ENCODE measurements at regions not wholly inside any gene's neighbourhood (a gene's known extent, or its start where the extent isn't known, plus 50 kb on each side); places are given as distances from the start of the nearest gene placed in this dataset.

- TF ChIP-seq EZH2 (IDR thresholded peaks at IDR 0.05; ENCODE audit: low read length, missing control alignments): no peak
- TF ChIP-seq CTCF (conservative IDR thresholded peaks at IDR 0.05 in 1 of 2, IDR thresholded peaks at IDR 0.05 in 1 of 2; ENCODE audit: low read depth in 1 of 2, low read length in 2 of 2): no peak
- DNase-seq (ENCODE audit: low read depth in 2 of 2): no peak
- no peak overlapping the region for H3K27ac ChIP-seq (ENCODE audit: insufficient read depth, low read length)
- H3K79me2 ChIP-seq (ENCODE audit: control insufficient read depth, insufficient read depth, low read length): no peaks in the 10 kb centered on the region
- H3K4me1 ChIP-seq (ENCODE audit: control insufficient read depth, extremely low read depth, insufficient read depth, low read length): no peaks in the 10 kb centered on the region
- no peak overlapping the region for H3K4me3 ChIP-seq (replicated peaks in 1 of 4; ENCODE audit: control extremely low read depth in 1 of 4, insufficient read depth in 1 of 4, low read depth in 3 of 4, low read length in 4 of 4)
- H3K4me2 ChIP-seq (ENCODE audit: extremely low read depth, insufficient read depth, low read length): no peak overlapping the region
- no peaks in the 10 kb centered on the region for H3K36me3 ChIP-seq (ENCODE audit: control insufficient read depth, insufficient read depth, low read length)
- H2AFZ ChIP-seq (ENCODE audit: low read length): no peak overlapping the region
- no peaks in the 10 kb centered on the region for H4K20me1 ChIP-seq (ENCODE audit: control insufficient read depth, extremely low read depth, insufficient read depth, low read length)
- H3K9me3 ChIP-seq (ENCODE audit: control insufficient read depth, insufficient read depth, low read depth, low read length): no peaks in the 10 kb centered on the region
- H3K27me3 ChIP-seq (ENCODE audit: control insufficient read depth, insufficient read depth, low read length): no peaks in the 10 kb centered on the region
- H3K9ac ChIP-seq (ENCODE audit: insufficient read depth, low read length): no peak overlapping the region
Observed at GRCh38 chr20:19859444-19859843, 101.4 kb downstream of the RIN2 start.

GRCh38 chr20:19860737-19861136, 102.7 kb downstream of the RIN2 start:
- H3K27me3 ChIP-seq (ENCODE audit: control insufficient read depth, insufficient read depth, low read length): no peaks in the 10 kb centered on the region
- H3K36me3 ChIP-seq (ENCODE audit: control insufficient read depth, insufficient read depth, low read length): no peaks in the 10 kb centered on the region
- H3K4me2 ChIP-seq (ENCODE audit: extremely low read depth, insufficient read depth, low read length): no peak overlapping the region
- no peaks in the 10 kb centered on the region for H3K4me1 ChIP-seq (ENCODE audit: control insufficient read depth, extremely low read depth, insufficient read depth, low read length)
- TF ChIP-seq CTCF (conservative IDR thresholded peaks at IDR 0.05 in 1 of 2, IDR thresholded peaks at IDR 0.05 in 1 of 2; ENCODE audit: low read depth in 1 of 2, low read length in 2 of 2) (no peak), EZH2 (IDR thresholded peaks at IDR 0.05; ENCODE audit: low read length, missing control alignments) (no peak)
- H3K27ac ChIP-seq (ENCODE audit: insufficient read depth, low read length): no peak overlapping the region
- no peaks in the 10 kb centered on the region for H3K79me2 ChIP-seq (ENCODE audit: control insufficient read depth, insufficient read depth, low read length)
- no peak overlapping the region for H3K4me3 ChIP-seq (replicated peaks in 1 of 4; ENCODE audit: control extremely low read depth in 1 of 4, insufficient read depth in 1 of 4, low read depth in 3 of 4, low read length in 4 of 4)
- H4K20me1 ChIP-seq (ENCODE audit: control insufficient read depth, extremely low read depth, insufficient read depth, low read length): no peaks in the 10 kb centered on the region
- H3K9ac ChIP-seq (ENCODE audit: insufficient read depth, low read length): no peak overlapping the region
- no peaks in the 10 kb centered on the region for H3K9me3 ChIP-seq (ENCODE audit: control insufficient read depth, insufficient read depth, low read depth, low read length)
- no peak for DNase-seq (ENCODE audit: low read depth in 2 of 2)
- H2AFZ ChIP-seq (ENCODE audit: low read length): no peak overlapping the region

GRCh38 chr20:19861147-19861759, 103.2 kb downstream of the RIN2 start:
- H3K4me1 ChIP-seq (ENCODE audit: control insufficient read depth, extremely low read depth, insufficient read depth, low read length): no peaks in the 10 kb centered on the region

More at GRCh38 chr20:19861147-19861759, 103.2 kb downstream of the RIN2 start:
- Histone ChIP-seq H3K4me3 (replicated peaks in 1 of 4; ENCODE audit: control extremely low read depth in 1 of 4, insufficient read depth in 1 of 4, low read depth in 3 of 4, low read length in 4 of 4) (no peak overlapping the region), H3K9ac (ENCODE audit: insufficient read depth, low read length) (no peak overlapping the region), H3K36me3 (ENCODE audit: control insufficient read depth, insufficient read depth, low read length) (no peaks in the 10 kb centered on the region), H3K79me2 (ENCODE audit: control insufficient read depth, insufficient read depth, low read length) (no peaks in the 10 kb centered on the region), H2AFZ (ENCODE audit: low read length) (no peak overlapping the region), H4K20me1 (ENCODE audit: control insufficient read depth, extremely low read depth, insufficient read depth, low read length) (no peaks in the 10 kb centered on the region), H3K27me3 (ENCODE audit: control insufficient read depth, insufficient read depth, low read length) (no peaks in the 10 kb centered on the region), H3K9me3 (ENCODE audit: control insufficient read depth, insufficient read depth, low read depth, low read length) (no peaks in the 10 kb centered on the region), H3K27ac (ENCODE audit: insufficient read depth, low read length) (no peak overlapping the region), H3K4me2 (ENCODE audit: extremely low read depth, insufficient read depth, low read length) (no peak overlapping the region)
- no peak for DNase-seq (ENCODE audit: low read depth in 2 of 2)
- no peak for TF ChIP-seq CTCF (conservative IDR thresholded peaks at IDR 0.05 in 1 of 2, IDR thresholded peaks at IDR 0.05 in 1 of 2; ENCODE audit: low read depth in 1 of 2, low read length in 2 of 2)
- no peak for TF ChIP-seq EZH2 (IDR thresholded peaks at IDR 0.05; ENCODE audit: low read length, missing control alignments)
